Neural progenitor cell (in vitro differentiated cells): ENCODE measurements at regions not wholly inside any gene's neighbourhood (a gene's known extent, or its start where the extent isn't known, plus 50 kb on each side); places are given as distances from the start of the nearest gene placed in this dataset.

Experiments used
- DNase-seq: peaks from one replicate; pipeline ENCODE4 v3.0.0-alpha.2; 2016; ENCODE audit warnings: low spot score
- H2AFZ ChIP-seq: fragments of 200-600 bp; sonication (generic); replicated peaks from 2 replicates; pipeline ENCODE4 v1.6.1; 2016; ENCODE audit warnings: antibody characterized with exemption
- H3F3A ChIP-seq: fragments of 200-600 bp; sonication (generic); 2 replicates; pipeline ENCODE4 v1.6.1; 2016; ENCODE audit warnings: antibody characterized with exemption, low read depth
- H3K27ac ChIP-seq: fragments of 200-600 bp; sonication (generic); 2 replicates; pipeline ENCODE4 v1.5.1; 2016; ENCODE audit warnings: mild to moderate bottlenecking
- H3K27me3 ChIP-seq: fragments of 200-600 bp; sonication (generic); 2 replicates; pipeline ENCODE4 v1.6.1; 2016; ENCODE audit warnings: mild to moderate bottlenecking, moderate library complexity
- H3K36me3 ChIP-seq: fragments of 200-600 bp; sonication (generic); 2 replicates; pipeline ENCODE4 v1.5.1; 2016
- H3K4me1 ChIP-seq: fragments of 200-600 bp; sonication (generic); 2 replicates; pipeline ENCODE4 v1.6.1; 2016; ENCODE audit warnings: mixed run types
- H3K4me2 ChIP-seq: fragments of 200-600 bp; sonication (generic); 2 replicates; pipeline ENCODE4 v1.6.1; 2016
- H3K4me3 ChIP-seq: fragments of 200-600 bp; sonication (generic); 2 replicates; pipeline ENCODE4 v1.5.1; 2016
- H3K79me2 ChIP-seq: fragments of 200-600 bp; sonication (generic); 2 replicates; pipeline ENCODE4 v1.6.1; 2016; ENCODE audit warnings: low read depth
- H3K9ac ChIP-seq: fragments of 200-600 bp; sonication (generic); 2 replicates; pipeline ENCODE4 v1.6.1; 2016
- H3K9me3 ChIP-seq: fragments of 200-600 bp; sonication (generic); 2 replicates; pipeline ENCODE4 v1.5.1; 2016; ENCODE audit warnings: low read depth
- H4K20me1 ChIP-seq: fragments of 200-600 bp; sonication (generic); 2 replicates; pipeline ENCODE4 v1.6.1; 2016; ENCODE audit warnings: low read depth
- H3K27ac Mint-ChIP-seq: 3 replicates; pipeline ENCODE4 v1.8.0; 2021; ENCODE audit warnings: mixed read lengths
- H3K27me3 Mint-ChIP-seq: 2 replicates; pipeline ENCODE4 v1.8.0; 2022; ENCODE audit warnings: low read depth, mild to moderate bottlenecking, inconsistent platforms, moderate library complexity, mixed read lengths; ENCODE audit not compliant: insufficient read depth
- H3K36me3 Mint-ChIP-seq: 3 replicates; pipeline ENCODE4 v1.8.0; 2021; ENCODE audit warnings: mixed read lengths
- H3K4me1 Mint-ChIP-seq: 3 replicates; pipeline ENCODE4 v1.8.0; 2021; ENCODE audit warnings: mixed read lengths
- H3K4me3 Mint-ChIP-seq: 3 replicates; pipeline ENCODE4 v1.8.0; 2021; ENCODE audit warnings: mild to moderate bottlenecking, moderate library complexity, mixed read lengths
- H3K9me3 Mint-ChIP-seq: 3 replicates; pipeline ENCODE4 v1.8.0; 2020; ENCODE audit warnings: mixed read lengths
- EZH2 ChIP-seq: fragments of 200-600 bp; sonication (generic); IDR thresholded peaks from 2 replicates; pipeline ENCODE4 v1.6.1; 2017; ENCODE audit warnings: antibody characterized with exemption, mild to moderate bottlenecking, moderate library complexity
- EZH2phosphoT487 ChIP-seq: fragments of 200-600 bp; sonication (generic); IDR thresholded peaks from 2 replicates; pipeline ENCODE4 v1.6.1; 2017; ENCODE audit warnings: antibody characterized with exemption
- TF ChIP-seq, protein P1 (sequence below): fragments of 200-600 bp; sonication (generic); IDR thresholded peaks from 2 replicates; pipeline ENCODE4 v1.5.1; 2017; ENCODE audit warnings: antibody characterized with exemption, mild to moderate bottlenecking

DNA sequence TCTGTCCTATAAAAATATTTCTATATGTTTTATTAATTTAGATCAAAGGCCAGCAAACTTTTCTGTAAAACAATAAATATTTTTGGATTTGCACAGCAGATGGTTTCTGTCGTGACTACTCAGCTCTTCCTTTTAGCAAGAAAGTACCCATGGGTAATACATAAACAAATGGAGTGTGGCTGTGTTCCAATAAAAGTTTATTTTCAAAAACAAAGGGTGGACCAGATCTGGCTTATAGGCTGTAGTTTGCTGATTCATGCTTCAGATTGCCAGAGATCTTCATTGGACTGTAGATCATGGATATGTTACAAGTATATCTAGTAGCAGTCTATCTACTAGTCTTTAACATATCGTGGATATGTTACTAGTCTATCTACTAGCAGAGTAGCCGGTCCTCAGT, 590.5 kb downstream of the CSNK1G3 start:
- H3F3A ChIP-seq = no peaks in the 10 kb centered on the region
- no peaks in the 10 kb centered on the region for H3K36me3 Mint-ChIP-seq
- no peaks in the 10 kb centered on the region for H3K9me3 ChIP-seq
- H3K4me3 Mint-ChIP-seq = no peak overlapping the region
- H3K79me2 ChIP-seq = no peaks in the 10 kb centered on the region
- no peak overlapping the region for H3K27ac Mint-ChIP-seq
- H3K9ac ChIP-seq = no peak overlapping the region
- no peaks in the 10 kb centered on the region for H3K36me3 ChIP-seq
- H3K27me3 Mint-ChIP-seq = peaks cover 2% of the 10 kb centered on the region
- H4K20me1 ChIP-seq = no peaks in the 10 kb centered on the region
- no peaks in the 10 kb centered on the region for H3K4me1 ChIP-seq
- no peak overlapping the region for H3K4me2 ChIP-seq
- H3K9me3 Mint-ChIP-seq = no peaks in the 10 kb centered on the region
- H2AFZ ChIP-seq = no peak overlapping the region
- no peaks in the 10 kb centered on the region for H3K27me3 ChIP-seq
- no peaks in the 10 kb centered on the region for H3K4me1 Mint-ChIP-seq
- DNase-seq = no peak
- no peak overlapping the region for H3K27ac ChIP-seq
- no peak overlapping the region for H3K4me3 ChIP-seq
- TF ChIP-seq, protein P1, sequence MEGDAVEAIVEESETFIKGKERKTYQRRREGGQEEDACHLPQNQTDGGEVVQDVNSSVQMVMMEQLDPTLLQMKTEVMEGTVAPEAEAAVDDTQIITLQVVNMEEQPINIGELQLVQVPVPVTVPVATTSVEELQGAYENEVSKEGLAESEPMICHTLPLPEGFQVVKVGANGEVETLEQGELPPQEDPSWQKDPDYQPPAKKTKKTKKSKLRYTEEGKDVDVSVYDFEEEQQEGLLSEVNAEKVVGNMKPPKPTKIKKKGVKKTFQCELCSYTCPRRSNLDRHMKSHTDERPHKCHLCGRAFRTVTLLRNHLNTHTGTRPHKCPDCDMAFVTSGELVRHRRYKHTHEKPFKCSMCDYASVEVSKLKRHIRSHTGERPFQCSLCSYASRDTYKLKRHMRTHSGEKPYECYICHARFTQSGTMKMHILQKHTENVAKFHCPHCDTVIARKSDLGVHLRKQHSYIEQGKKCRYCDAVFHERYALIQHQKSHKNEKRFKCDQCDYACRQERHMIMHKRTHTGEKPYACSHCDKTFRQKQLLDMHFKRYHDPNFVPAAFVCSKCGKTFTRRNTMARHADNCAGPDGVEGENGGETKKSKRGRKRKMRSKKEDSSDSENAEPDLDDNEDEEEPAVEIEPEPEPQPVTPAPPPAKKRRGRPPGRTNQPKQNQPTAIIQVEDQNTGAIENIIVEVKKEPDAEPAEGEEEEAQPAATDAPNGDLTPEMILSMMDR = no peak
- TF ChIP-seq EZH2 (no peak), EZH2phosphoT487 (no peak)

- Mint-ChIP-seq H3K9me3 (peaks cover 11% of the 10 kb centered on the region), H3K27ac (no peak overlapping the region), H3K4me3 (no peak overlapping the region), H3K4me1 (peaks cover 12% of the 10 kb centered on the region), H3K36me3 (peaks cover 1% of the 10 kb centered on the region), H3K27me3 (peaks cover 4% of the 10 kb centered on the region)
- Histone ChIP-seq H3K9ac (no peak overlapping the region), H3K9me3 (no peaks in the 10 kb centered on the region), H3K27ac (no peak overlapping the region), H3K36me3 (no peaks in the 10 kb centered on the region), H3K27me3 (no peaks in the 10 kb centered on the region), H3K4me3 (no peak overlapping the region), H3F3A (peaks cover 9% of the 10 kb centered on the region), H2AFZ (no peak overlapping the region), H3K79me2 (no peaks in the 10 kb centered on the region), H3K4me2 (no peak overlapping the region), H4K20me1 (no peaks in the 10 kb centered on the region), H3K4me1 (peaks cover 7% of the 10 kb centered on the region)
- TF ChIP-seq, protein P1 = no peak
- no peak for DNase-seq
These were observed 581.7 kb downstream of the CSNK1G3 start for GRCh38 chr5:124093658-124094057.

DNA sequence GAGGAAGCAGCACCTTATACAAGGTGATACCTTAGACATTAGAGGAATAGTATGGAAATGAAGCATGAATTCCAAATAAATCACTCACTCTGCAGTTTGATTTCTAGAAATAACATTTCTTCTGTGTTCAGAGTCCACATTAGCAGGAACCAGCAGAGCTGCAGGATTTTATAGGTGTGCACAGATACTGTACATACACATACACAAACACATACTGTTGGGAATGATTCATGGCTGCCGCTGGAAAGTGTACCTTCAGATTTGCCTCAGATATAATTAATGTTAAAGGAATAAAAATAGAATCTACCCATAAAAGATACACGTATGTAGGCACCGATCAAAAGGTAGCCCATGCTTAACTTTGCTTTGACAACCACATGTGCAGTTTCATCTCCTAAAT, 578.1 kb downstream of the CSNK1G3 start:
- Histone ChIP-seq H3K27ac (no peak overlapping the region), H2AFZ (no peak overlapping the region), H3K4me2 (no peak overlapping the region), H3K36me3 (no peaks in the 10 kb centered on the region), H3K27me3 (no peaks in the 10 kb centered on the region), H3K79me2 (no peaks in the 10 kb centered on the region), H3K4me3 (no peak overlapping the region), H3K9ac (no peak overlapping the region), H3K4me1 (peaks cover 30% of the 10 kb centered on the region), H3F3A (peaks cover 25% of the 10 kb centered on the region), H3K9me3 (no peaks in the 10 kb centered on the region), H4K20me1 (no peaks in the 10 kb centered on the region)
- H3K4me3 Mint-ChIP-seq = no peak overlapping the region
- TF ChIP-seq EZH2 (no peak), EZH2phosphoT487 (no peak)
- TF ChIP-seq, protein P1 = no peak
- DNase-seq = no peak
- H3K4me1 Mint-ChIP-seq = peaks cover 31% of the 10 kb centered on the region
- H3K36me3 Mint-ChIP-seq = peaks cover 1% of the 10 kb centered on the region
- no peaks in the 10 kb centered on the region for H3K27me3 Mint-ChIP-seq
- H3K9me3 Mint-ChIP-seq = peaks cover 6% of the 10 kb centered on the region
- peak overlapping the region; percentile 28 for H3K27ac Mint-ChIP-seq

GRCh38 chr5:124089578-124089977, 577.6 kb downstream of the CSNK1G3 start:
- peaks cover 25% of the 10 kb centered on the region for H3F3A ChIP-seq
- no peaks in the 10 kb centered on the region for H4K20me1 ChIP-seq
- no peaks in the 10 kb centered on the region for H3K9me3 ChIP-seq
- Mint-ChIP-seq H3K27ac (no peak overlapping the region), H3K36me3 (peaks cover 1% of the 10 kb centered on the region), H3K4me3 (no peak overlapping the region), H3K9me3 (peaks cover under 1% of the 10 kb centered on the region), H3K4me1 (peaks cover 31% of the 10 kb centered on the region), H3K27me3 (no peaks in the 10 kb centered on the region)
- no peak for DNase-seq
- H3K79me2 ChIP-seq = no peaks in the 10 kb centered on the region
- no peak overlapping the region for H3K4me3 ChIP-seq
- no peak overlapping the region for H2AFZ ChIP-seq
- H3K27me3 ChIP-seq = no peaks in the 10 kb centered on the region
- H3K4me2 ChIP-seq = no peak overlapping the region
- H3K4me1 ChIP-seq = peaks cover 32% of the 10 kb centered on the region
- H3K36me3 ChIP-seq = no peaks in the 10 kb centered on the region
- TF ChIP-seq EZH2phosphoT487 (no peak), EZH2 (no peak)
- TF ChIP-seq, protein P1 = no peak
- H3K27ac ChIP-seq = no peak overlapping the region
- H3K9ac ChIP-seq = no peak overlapping the region
